Choroid plexus epithelial cell (primary cell): ENCODE measurements at regions not wholly inside any gene's neighbourhood (a gene's known extent, or its start where the extent isn't known, plus 50 kb on each side); places are given as distances from the start of the nearest gene placed in this dataset.

Experiments
- DNase-seq: peaks from one replicate; pipeline ENCODE4 v3.0.0-alpha.2; 2010; ENCODE audit warnings: low read depth
- H3K4me3 ChIP-seq: 2 replicates; pipeline ENCODE4 v1.5.1; 2011; ENCODE audit warnings: low read depth, mild to moderate bottlenecking, control low read depth, low read length, moderate library complexity
- CTCF ChIP-seq: conservative IDR thresholded peaks from 2 replicates; pipeline ENCODE4 v1.5.1; 2011; ENCODE audit warnings: low read depth, mild to moderate bottlenecking, control low read depth, inconsistent platforms, low read length, moderate library complexity

- TF ChIP-seq CTCF, result no peak
- no peak overlapping the region for H3K4me3 ChIP-seq
- DNase-seq, result no peak
Observed at GRCh38 chr4:3642056-3642630, 109.9 kb upstream of the LRPAP1 start.

GRCh38 chr4:3641501-3641900, 109.3 kb upstream of the LRPAP1 start:
- no peak for DNase-seq
- H3K4me3 ChIP-seq, result no peak overlapping the region
- no peak for TF ChIP-seq CTCF

GRCh38 chr4:3640587-3640962, 108.4 kb upstream of the LRPAP1 start:
- H3K4me3 ChIP-seq, result no peak overlapping the region
- DNase-seq, result no peak
- TF ChIP-seq CTCF, result no peak

GRCh38 chr4:3639613-3640586, 107.7 kb upstream of the LRPAP1 start:
- DNase-seq, result no peak
- H3K4me3 ChIP-seq, result no peak overlapping the region
- TF ChIP-seq CTCF, result no peak

GRCh38 chr4:3638080-3638795, 106.0 kb upstream of the LRPAP1 start:
- H3K4me3 ChIP-seq, result no peak overlapping the region
- TF ChIP-seq CTCF, result no peak
- DNase-seq, result no peak

GRCh38 chr4:3637326-3638016, 105.2 kb upstream of the LRPAP1 start:
- no peak overlapping the region for H3K4me3 ChIP-seq
- TF ChIP-seq CTCF, result no peak
- no peak for DNase-seq
